ENCODE measurements at regions not wholly inside any gene's neighbourhood (a gene's known extent, or its start where the extent isn't known, plus 50 kb on each side); places are given as distances from the start of the nearest gene placed in this dataset.
"Not testable (repeated sequence)": the region's sequence is repeated elsewhere in the genome, so short reads cannot be mapped to it uniquely, and the experiment has no call there.

DNA sequence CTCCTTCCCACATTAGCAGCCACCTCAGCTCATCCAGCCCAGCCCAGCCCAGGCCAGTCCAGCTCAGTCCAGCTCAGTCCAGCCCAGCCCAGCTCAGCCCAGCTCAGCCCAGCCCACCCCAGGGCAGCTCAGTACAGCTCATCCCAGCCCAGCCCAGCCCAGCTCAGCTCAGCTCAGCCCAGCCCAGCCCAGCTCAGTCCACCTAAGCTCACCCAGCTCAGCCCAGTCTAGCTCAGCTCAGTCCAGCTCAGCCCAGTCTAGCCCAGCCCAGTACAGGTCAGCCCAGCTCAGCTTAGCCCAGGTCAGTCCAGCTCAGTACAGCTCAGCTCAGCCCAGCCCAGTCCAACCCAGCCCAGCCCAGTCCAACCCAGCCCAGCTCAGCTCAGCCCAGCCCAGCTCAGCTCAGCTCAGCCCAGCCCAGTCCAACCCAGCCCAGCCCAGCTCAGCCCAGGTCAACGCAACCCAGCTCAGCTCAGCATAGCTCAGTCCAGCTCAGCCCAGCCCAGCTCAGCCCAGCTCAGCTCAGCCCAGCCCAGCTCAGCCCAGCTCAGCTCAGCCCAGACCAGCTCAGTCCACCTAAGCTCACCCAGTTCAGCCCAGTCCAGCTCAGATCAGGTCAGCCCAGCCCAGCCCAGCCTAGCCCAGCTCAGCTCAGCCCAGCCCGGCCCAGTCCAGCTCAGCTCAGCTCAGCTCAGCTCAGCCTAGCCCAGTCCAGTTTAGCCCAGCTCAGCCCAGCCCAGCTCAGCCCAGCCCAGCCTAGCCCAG is 63.0 kb downstream of the TMEM121 start:
- TF ChIP-seq, protein P1, sequence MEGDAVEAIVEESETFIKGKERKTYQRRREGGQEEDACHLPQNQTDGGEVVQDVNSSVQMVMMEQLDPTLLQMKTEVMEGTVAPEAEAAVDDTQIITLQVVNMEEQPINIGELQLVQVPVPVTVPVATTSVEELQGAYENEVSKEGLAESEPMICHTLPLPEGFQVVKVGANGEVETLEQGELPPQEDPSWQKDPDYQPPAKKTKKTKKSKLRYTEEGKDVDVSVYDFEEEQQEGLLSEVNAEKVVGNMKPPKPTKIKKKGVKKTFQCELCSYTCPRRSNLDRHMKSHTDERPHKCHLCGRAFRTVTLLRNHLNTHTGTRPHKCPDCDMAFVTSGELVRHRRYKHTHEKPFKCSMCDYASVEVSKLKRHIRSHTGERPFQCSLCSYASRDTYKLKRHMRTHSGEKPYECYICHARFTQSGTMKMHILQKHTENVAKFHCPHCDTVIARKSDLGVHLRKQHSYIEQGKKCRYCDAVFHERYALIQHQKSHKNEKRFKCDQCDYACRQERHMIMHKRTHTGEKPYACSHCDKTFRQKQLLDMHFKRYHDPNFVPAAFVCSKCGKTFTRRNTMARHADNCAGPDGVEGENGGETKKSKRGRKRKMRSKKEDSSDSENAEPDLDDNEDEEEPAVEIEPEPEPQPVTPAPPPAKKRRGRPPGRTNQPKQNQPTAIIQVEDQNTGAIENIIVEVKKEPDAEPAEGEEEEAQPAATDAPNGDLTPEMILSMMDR (IDR thresholded peaks at IDR 0.05; ENCODE audit: insufficient read depth, missing control alignments) = no peak
- DNase-seq (ENCODE audit: insufficient read length, low spot score) = no peak
- FAIRE-seq = no peak

GRCh38 chr14:105589926-105590185 is 63.5 kb downstream of the TMEM121 start:
- not testable (repeated sequence) for FAIRE-seq

GRCh38 chr14:105591052-105591451 is 64.7 kb downstream of the TMEM121 start:
- FAIRE-seq = no peak
- no peak for DNase-seq (ENCODE audit: insufficient read length, low spot score)
- TF ChIP-seq, protein P1 (IDR thresholded peaks at IDR 0.05; ENCODE audit: insufficient read depth, missing control alignments) = no peak

More at GRCh38 chr14:105589926-105590185, 63.5 kb downstream of the TMEM121 start:
- not testable (repeated sequence) for DNase-seq (ENCODE audit: insufficient read length, low spot score)

DNA sequence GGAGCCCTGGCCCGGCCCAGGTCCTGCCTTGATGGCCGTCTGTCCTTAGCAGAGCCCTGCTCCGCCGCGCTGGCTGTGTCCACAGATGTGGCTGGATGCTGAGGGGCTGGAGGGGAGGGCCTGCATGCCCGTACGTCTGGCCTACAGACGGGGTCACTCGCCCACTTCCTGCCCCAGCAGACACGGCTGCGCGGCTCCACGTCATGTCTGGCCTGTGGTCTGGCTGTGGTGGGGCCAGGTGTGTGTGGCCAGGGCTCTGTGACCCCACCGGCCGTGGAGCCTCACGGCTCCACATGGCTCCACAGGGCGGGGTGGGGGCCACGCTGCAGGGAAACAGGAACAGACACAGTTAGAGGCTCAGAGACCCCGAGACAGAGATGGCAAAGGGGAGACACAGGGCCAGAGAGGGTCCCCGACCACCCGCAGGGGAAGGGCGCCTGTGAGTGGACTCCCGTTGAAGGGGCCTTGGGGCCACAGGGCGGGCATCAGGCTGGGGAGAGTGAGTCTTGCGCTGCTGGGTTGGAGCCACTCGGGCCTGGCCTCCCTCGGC is 65.5 kb downstream of the TMEM121 start:
- FAIRE-seq = not testable (repeated sequence)

GRCh38 chr14:105592646-105593045 is 66.3 kb downstream of the TMEM121 start:
- DNase-seq (ENCODE audit: insufficient read length, low spot score); FAIRE-seq: not testable (repeated sequence)

More for the DNA sequence above, 65.5 kb downstream of the TMEM121 start:
- DNase-seq (ENCODE audit: insufficient read length, low spot score) = not testable (repeated sequence)

DNA sequence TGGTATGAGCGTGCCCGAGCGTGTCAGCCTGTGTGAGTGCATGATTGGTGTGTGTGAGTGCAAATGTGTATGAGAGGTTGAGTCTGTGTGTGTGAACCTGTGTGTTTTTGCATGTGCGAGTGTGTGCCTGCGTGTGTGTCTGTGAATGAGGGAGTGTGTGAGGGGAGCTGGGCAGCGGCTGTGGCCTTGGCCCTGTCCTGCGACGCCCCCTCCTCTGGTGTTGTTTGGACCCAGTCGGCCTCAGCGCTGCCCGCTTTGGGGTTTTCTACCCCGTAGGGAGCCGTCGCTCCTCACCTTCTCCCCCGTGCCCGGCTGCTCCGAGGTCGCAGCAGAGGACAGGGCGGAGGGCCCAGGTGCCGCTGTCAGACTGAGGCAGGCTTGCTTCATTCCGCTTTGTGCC is 69.0 kb downstream of the TMEM121 start:
- not testable (repeated sequence) for DNase-seq (ENCODE audit: insufficient read length, low spot score); FAIRE-seq

DNA sequence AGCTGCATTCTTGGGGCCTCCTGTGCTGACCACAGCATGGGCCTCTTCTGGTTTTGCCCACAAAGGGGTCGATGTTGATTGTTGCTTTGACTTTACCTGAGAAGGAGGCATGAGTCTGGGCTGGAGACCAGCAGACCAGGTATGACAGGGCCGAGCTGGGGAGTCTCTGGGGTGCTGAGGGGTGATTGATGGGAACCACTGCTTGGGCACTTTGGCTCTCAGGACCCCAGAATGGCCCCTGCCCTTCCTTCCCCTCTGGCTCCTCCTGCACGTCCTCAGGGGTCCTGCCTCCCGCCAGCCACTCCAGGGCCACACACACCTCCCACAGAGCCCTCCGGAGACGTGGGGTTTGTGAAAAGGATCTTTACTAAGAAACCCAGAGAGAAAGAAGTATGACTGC is 70.0 kb downstream of the TMEM121 start:
- not testable (repeated sequence) for FAIRE-seq; DNase-seq (ENCODE audit: insufficient read length, low spot score)

- not testable (repeated sequence) for FAIRE-seq; DNase-seq (ENCODE audit: insufficient read length, low spot score)
These were observed 71.8 kb downstream of the TMEM121 start for GRCh38 chr14:105598040-105598763.

DNA sequence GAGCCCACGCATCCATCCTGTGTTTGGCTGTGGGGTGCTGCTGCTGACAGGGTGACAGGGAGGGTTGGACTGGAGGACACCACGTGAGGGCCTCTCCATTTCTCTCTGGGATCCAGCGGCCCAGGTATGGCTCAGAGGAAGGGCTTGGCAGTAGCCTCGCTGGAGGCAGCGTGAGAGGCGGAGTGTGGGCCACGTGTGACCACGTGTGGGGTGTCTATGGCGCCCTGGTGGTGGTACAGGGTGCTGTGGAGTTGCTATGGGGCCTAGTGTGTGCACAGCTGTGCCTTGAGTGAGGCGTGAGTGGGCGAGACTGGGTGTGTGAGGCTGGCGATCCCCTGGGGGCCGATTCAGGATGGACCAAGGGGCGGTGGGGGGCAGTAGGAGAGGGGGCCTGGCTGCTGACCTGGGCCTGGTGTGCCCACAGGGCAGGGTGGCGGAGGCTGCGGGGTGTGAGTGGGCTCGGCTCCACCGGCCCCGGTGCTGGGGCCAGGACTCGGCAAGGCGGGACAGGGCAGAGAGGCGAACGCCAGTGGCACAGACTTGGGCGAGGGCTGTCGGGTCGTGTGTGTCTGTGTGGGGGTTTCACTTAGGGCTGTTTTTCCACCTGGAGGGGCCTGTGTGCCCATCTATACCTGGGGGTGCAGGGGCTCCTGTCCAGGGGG is 72.7 kb downstream of the TMEM121 start:
- FAIRE-seq; DNase-seq (ENCODE audit: insufficient read length, low spot score): not testable (repeated sequence)

DNA sequence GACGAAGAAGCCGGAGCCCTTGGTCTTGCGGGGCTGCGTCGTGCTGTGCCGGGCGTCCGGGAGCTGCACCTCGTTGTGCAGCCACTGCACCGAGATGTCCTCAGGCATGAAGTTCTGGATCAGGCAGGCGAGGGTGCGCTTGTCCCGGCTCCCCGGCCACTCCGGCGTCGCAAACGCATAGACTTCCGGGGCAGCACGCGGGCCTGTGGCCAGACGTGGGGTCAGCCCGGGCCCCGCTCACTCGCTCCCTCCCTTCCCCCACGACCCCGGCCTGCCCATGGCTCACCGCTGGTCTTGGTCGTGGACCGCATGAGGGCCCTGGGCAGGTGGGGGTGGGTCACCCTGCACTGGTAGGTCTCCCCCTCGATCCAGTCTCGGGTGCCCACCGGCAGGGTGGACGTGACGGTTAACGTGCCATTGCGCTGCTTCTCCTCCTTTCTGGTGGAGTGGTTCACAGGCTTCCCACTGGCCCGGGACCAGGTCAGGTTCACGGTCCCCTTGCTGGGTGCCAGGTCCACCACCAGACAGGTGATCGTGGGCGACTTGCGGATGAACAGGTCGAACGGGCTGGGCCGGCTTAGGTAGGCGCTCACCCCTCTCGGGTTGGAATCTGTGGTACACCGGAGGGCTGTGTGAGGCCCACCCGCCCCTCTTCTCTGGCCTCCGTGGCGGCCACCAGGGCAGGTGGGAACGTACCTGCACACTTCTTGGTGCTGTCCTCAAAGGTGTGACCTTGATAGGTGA is 74.0 kb downstream of the TMEM121 start:
- FAIRE-seq; DNase-seq (ENCODE audit: insufficient read length, low spot score): not testable (repeated sequence)

DNA sequence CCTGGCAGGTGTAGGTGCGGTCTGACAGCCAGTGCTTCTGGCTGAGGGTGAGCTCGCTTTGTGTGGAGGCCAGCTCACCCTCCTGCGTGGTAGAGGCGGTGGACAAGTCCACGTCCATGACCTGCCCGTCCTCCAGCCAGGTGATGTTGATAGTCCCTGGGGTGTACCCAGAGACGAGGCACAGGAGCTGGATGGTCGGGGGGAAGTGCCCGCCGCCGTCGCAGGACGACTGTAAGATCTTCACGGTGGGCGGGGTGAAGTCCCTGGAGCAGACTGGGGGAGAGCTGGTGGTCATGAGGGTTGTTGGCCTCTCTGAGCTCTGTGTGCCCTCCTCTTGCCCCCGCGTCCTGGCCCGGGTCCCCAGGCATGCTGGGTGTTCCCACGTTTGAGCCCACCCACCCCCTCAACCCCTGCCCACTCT is 74.6 kb downstream of the TMEM121 start:
- FAIRE-seq (no peak), DNase-seq (ENCODE audit: insufficient read length, low spot score) (no peak)
- TF ChIP-seq, protein P1 (IDR thresholded peaks at IDR 0.05; ENCODE audit: insufficient read depth, missing control alignments) = no peak
